Smooth muscle cell (in vitro differentiated cells): ENCODE measurements at regions not wholly inside any gene's neighbourhood (a gene's known extent, or its start where the extent isn't known, plus 50 kb on each side); places are given as distances from the start of the nearest gene placed in this dataset.

ENCODE experiments used
- DNase-seq: peaks from one replicate; lab custom pipeline; 2025; ENCODE audit not compliant: unreplicated experiment; lab: John Stamatoyannopoulos, UW
- H2AFZ ChIP-seq: fragments of 200-600 bp; sonication (generic); 2 replicates; pipeline ENCODE4 v1.6.0; 2016; ENCODE audit warnings: antibody characterized with exemption, low read depth, mild to moderate bottlenecking
- H3F3A ChIP-seq: fragments of 200-600 bp; sonication (generic); 2 replicates; pipeline ENCODE4 v1.6.0; 2017; ENCODE audit warnings: antibody characterized with exemption, low read depth
- H3K27ac ChIP-seq: fragments of 200-600 bp; sonication (generic); 2 replicates; pipeline ENCODE4 v1.5.1; 2016; ENCODE audit warnings: low read depth, mild to moderate bottlenecking
- H3K27me3 ChIP-seq: fragments of 200-600 bp; sonication (generic); 2 replicates; pipeline ENCODE4 v1.6.1; 2016; ENCODE audit warnings: low read depth, mild to moderate bottlenecking
- H3K36me3 ChIP-seq: fragments of 200-600 bp; sonication (generic); 2 replicates; pipeline ENCODE4 v1.5.1; 2016; ENCODE audit warnings: low read depth
- H3K4me1 ChIP-seq: fragments of 200-600 bp; sonication (generic); 2 replicates; pipeline ENCODE4 v1.5.1; 2016; ENCODE audit warnings: low read depth
- H3K4me2 ChIP-seq: fragments of 200-600 bp; sonication (generic); 2 replicates; pipeline ENCODE4 v1.6.0; 2016; ENCODE audit warnings: mild to moderate bottlenecking
- H3K4me3 ChIP-seq: fragments of 200-600 bp; sonication (generic); 2 replicates; pipeline ENCODE4 v1.5.1; 2016; ENCODE audit warnings: mild to moderate bottlenecking
- H3K79me2 ChIP-seq: fragments of 200-600 bp; sonication (generic); 2 replicates; pipeline ENCODE4 v1.6.0; 2016; ENCODE audit warnings: low read depth, mild to moderate bottlenecking
- H3K9ac ChIP-seq: fragments of 200-600 bp; sonication (generic); 2 replicates; pipeline ENCODE4 v1.6.0; 2016; ENCODE audit warnings: low read depth
- H3K9me3 ChIP-seq: fragments of 200-600 bp; sonication (generic); replicated peaks from 2 replicates; pipeline ENCODE4 v1.5.1; 2016; ENCODE audit warnings: low read depth
- H4K20me1 ChIP-seq: fragments of 200-600 bp; sonication (generic); 2 replicates; pipeline ENCODE4 v1.6.0; 2016; ENCODE audit warnings: low read depth
- WGBS: methylation state at CpG from one replicate; pipeline ENCODE4 v1.1.7; 2016; ENCODE audit warnings: low lambda C conversion rate; 5-methylcytosine and 5-hydroxymethylcytosine counted together
- TF ChIP-seq, protein P1 (sequence below): fragments of 200-600 bp; sonication (generic); IDR thresholded peaks from 2 replicates; pipeline ENCODE4 v1.5.1; 2017; ENCODE audit warnings: borderline replicate concordance, mild to moderate bottlenecking, antibody characterized with exemption; ENCODE audit not compliant: insufficient read depth, poor library complexity, severe bottlenecking

DNA sequence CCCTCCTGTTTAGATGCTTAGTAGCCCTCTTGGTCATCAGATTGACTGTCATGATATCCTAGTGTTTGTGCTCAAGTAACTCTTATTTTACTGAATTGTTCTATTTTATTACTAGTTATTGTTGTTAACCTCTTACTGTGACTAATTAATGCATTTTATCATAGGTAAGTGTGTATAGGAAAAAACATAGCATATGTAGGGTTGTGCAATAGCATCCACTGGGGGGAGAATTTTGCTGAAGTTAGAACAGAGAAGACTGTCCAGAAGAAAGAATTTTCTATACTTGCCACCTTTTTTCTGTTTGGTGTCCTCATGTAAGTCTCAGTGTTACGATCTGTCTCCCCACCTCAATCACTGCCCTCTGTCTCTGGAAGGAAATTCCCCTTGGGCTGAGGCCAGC, 177.4 kb downstream of the RPIA start:
- Histone ChIP-seq H3K9me3 (no peaks in the 10 kb centered on the region), H4K20me1 (no peaks in the 10 kb centered on the region), H3K36me3 (no peaks in the 10 kb centered on the region), H3K4me3 (no peak overlapping the region), H3K27me3 (no peaks in the 10 kb centered on the region), H3K79me2 (no peaks in the 10 kb centered on the region), H3K9ac (no peak overlapping the region), H3K27ac (no peak overlapping the region), H3K4me2 (no peak overlapping the region), H2AFZ (no peak overlapping the region), H3K4me1 (no peaks in the 10 kb centered on the region), H3F3A (no peaks in the 10 kb centered on the region)
- no peak for DNase-seq
- 56% methylated on average over 1 of the region's 1 CpG for WGBS
- TF ChIP-seq, protein P1, sequence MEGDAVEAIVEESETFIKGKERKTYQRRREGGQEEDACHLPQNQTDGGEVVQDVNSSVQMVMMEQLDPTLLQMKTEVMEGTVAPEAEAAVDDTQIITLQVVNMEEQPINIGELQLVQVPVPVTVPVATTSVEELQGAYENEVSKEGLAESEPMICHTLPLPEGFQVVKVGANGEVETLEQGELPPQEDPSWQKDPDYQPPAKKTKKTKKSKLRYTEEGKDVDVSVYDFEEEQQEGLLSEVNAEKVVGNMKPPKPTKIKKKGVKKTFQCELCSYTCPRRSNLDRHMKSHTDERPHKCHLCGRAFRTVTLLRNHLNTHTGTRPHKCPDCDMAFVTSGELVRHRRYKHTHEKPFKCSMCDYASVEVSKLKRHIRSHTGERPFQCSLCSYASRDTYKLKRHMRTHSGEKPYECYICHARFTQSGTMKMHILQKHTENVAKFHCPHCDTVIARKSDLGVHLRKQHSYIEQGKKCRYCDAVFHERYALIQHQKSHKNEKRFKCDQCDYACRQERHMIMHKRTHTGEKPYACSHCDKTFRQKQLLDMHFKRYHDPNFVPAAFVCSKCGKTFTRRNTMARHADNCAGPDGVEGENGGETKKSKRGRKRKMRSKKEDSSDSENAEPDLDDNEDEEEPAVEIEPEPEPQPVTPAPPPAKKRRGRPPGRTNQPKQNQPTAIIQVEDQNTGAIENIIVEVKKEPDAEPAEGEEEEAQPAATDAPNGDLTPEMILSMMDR = no peak

DNA sequence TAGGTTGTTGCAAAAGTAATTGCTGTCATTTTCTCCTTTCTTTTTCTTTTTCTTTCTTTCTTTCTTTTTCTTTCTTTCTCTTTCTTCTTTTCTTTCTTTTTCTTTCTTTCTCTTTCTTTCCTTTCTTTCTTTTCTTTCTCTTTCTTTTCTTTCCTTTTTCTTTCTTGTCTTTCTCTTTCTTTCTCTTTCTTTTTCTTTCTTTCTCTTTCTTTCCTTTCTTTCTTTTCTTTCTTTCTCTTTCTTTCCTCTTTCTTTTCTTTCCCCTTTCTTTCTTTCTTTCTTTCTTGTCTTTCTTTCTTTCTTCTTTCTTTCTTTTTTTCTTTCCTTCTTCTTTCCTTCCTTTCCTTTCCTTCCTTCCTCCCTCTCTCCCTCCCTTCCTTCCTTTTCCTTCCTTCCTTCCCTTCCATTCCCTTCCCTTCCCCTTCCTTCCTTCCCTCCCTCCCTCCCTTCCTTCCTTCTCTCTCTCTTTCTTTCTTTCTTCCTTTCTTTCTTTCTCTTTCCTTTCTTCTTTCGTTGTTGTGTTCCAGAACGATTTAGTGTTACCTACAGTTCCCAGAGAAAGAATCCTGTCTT, 178.9 kb downstream of the RPIA start:
- 42% methylated on average over 2 of the region's 2 CpGs for WGBS
- H3K9me3 ChIP-seq = no peaks in the 10 kb centered on the region

DNA sequence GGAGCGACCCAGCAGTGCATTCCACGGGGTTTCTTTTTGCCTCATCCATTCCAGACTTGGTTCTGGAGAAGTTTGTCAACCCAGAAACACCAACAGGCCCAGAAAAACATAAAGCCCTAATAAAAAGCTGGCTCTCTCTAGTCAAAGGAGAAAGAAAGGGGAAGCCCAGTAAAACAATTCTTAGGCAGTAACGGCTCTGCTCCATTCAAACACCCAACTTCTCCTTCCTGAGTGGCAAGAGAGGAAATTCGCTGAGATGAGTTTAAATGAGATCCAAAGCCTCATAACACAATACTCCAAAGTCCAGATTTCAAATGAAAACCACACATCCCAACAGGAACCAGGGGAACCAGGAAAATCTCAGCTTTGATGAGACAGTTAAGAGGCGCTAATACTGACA, 179.9 kb downstream of the RPIA start:
- no peaks in the 10 kb centered on the region for H3K27me3 ChIP-seq
- no peak overlapping the region for H3K9ac ChIP-seq
- H2AFZ ChIP-seq = no peak overlapping the region
- H3K4me2 ChIP-seq = no peak overlapping the region
- no peaks in the 10 kb centered on the region for H3F3A ChIP-seq
- no peaks in the 10 kb centered on the region for H3K36me3 ChIP-seq
- no peaks in the 10 kb centered on the region for H3K79me2 ChIP-seq
- H4K20me1 ChIP-seq = no peaks in the 10 kb centered on the region
- DNase-seq = no peak
- no peak overlapping the region for H3K4me3 ChIP-seq
- WGBS = 42% methylated on average over 5 of the region's 5 CpGs
- no peak overlapping the region for H3K27ac ChIP-seq
- TF ChIP-seq, protein P1 = no peak
- H3K9me3 ChIP-seq = no peaks in the 10 kb centered on the region
- H3K4me1 ChIP-seq = no peaks in the 10 kb centered on the region

More for the DNA sequence above, 178.9 kb downstream of the RPIA start:
- H3K36me3 ChIP-seq = no peaks in the 10 kb centered on the region
- H3K4me1 ChIP-seq = no peaks in the 10 kb centered on the region
- no peaks in the 10 kb centered on the region for H3K79me2 ChIP-seq
- H2AFZ ChIP-seq = no peak overlapping the region
- H3F3A ChIP-seq = no peaks in the 10 kb centered on the region
- no peak overlapping the region for H3K9ac ChIP-seq
- no peak overlapping the region for H3K4me2 ChIP-seq
- no peaks in the 10 kb centered on the region for H3K27me3 ChIP-seq
- H4K20me1 ChIP-seq = no peaks in the 10 kb centered on the region
- no peak overlapping the region for H3K27ac ChIP-seq
- H3K4me3 ChIP-seq = no peak overlapping the region
- TF ChIP-seq, protein P1 = no peak
- no peak for DNase-seq

DNA sequence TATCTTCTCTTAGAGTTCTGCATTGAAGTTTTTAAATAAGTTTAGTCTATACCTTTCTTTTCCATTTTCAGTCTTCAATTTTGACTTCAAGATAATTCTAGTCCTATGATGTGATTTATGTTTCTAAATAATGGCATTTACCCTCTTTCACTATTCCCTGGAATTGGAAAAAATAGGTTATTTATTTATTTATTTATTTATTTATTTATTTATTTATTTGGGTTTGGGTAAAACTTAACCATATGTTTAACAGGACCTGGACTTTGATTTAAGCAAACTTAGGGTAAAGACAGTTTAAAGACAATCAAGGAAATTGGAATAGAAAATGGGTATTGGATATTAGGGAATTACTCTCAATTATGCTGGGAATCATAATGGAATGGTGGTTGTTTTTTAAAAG, 182.1 kb downstream of the RPIA start:
- no peaks in the 10 kb centered on the region for H3K79me2 ChIP-seq
- no peaks in the 10 kb centered on the region for H3K27me3 ChIP-seq
- no peak for DNase-seq
- H3K9me3 ChIP-seq = no peaks in the 10 kb centered on the region
- no peak overlapping the region for H3K4me2 ChIP-seq
- no peak overlapping the region for H3K4me3 ChIP-seq
- H2AFZ ChIP-seq = no peak overlapping the region
- no peaks in the 10 kb centered on the region for H3K4me1 ChIP-seq
- H3K9ac ChIP-seq = no peak overlapping the region
- TF ChIP-seq, protein P1 = no peak
- H4K20me1 ChIP-seq = no peaks in the 10 kb centered on the region
- H3K27ac ChIP-seq = no peak overlapping the region
- no peaks in the 10 kb centered on the region for H3K36me3 ChIP-seq
- H3F3A ChIP-seq = no peaks in the 10 kb centered on the region
